Caki2 (cell line): ENCODE measurements at regions not wholly inside any gene's neighbourhood (a gene's known extent, or its start where the extent isn't known, plus 50 kb on each side); places are given as distances from the start of the nearest gene placed in this dataset.

Source experiments
- DNase-seq: peaks from one replicate; pipeline ENCODE4 v3.0.0-alpha.2; 2015; ENCODE audit warnings: low read depth
- in situ Hi-C: cut with HindIII; loops from 2 replicates; pipeline ENCODE4 v1.10.0; 2016; ENCODE audit warnings: low sequenced_read_pairs, low pct_unique_long_range_greater_than_20kb, mixed read lengths

DNA sequence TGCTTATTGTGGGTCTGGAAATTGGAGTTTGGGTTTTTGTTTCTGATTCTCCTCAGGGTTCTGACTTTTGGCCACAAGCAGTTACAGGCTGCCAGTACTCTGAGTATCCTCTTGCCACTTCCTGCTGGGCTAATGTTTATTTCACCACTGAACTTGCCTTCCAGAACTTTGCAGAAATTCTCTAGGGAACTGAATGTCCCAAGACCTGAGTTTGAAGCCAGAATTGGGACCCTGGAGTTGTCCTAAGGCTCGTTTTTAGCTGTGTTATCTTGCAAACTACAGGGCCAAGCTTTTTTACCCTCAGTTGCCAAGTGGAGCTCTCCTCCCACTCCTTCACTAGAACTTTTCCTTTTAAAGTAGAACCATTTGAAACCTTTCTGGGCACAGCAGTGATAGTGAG, 89.9 kb downstream of the FAT3 start:
- DNase-seq: no peak
- in situ Hi-C loops: no loop called here

DNA sequence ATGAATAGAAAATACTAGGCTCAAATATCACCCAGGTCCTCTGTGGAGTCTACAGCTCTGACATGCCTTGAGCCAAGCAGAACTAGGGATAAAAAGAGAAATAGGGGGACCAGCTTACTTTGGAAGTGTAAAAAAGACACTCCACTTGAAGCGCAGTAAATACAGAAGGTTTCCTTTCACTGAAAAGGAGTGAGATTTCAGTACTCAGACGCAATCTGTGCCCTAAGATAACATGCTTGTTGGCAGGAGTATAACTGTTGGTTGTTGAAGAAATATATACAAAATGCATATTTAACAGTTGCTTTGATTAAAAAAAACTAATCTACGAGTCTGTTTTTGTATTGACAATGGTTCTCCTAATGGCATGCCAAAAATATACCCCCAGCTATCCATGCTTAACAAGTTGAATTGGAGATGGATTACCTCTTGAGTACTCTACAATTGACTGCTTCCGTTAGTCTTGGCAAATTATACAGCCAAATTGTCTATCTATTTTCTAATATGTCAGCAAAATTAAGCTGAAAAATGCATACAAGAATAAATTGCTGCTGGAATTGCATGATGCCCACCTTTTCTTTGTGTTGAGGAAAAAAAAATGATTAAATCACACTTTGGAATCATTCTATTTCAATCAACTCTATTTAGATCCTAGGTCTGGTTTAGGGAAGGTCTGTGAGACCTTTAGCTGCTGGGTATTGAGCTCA, 91.6 kb downstream of the FAT3 start:
- no peak for DNase-seq
- in situ Hi-C loops: no loop called here

DNA sequence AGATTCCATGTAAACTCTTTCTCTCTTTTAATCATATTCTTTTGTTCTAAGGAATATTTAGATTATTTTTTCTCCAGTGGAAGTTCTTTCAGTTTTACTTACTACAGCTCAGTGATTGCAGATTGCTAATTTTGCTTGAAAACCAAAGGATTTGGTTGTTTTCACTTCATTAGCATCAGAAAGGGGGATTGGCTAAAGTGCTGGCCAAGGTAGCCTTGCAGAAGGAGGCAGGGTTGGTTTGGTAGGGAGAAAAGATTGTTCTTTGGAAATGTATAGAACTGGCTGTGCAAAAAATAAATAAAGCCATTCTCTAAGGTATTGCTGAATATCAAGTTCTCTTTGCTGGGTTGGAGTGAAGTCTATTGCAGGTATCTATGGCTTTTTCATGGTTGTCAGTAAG, 92.6 kb downstream of the FAT3 start:
- DNase-seq: no peak
- in situ Hi-C loops: no loop called here

DNA sequence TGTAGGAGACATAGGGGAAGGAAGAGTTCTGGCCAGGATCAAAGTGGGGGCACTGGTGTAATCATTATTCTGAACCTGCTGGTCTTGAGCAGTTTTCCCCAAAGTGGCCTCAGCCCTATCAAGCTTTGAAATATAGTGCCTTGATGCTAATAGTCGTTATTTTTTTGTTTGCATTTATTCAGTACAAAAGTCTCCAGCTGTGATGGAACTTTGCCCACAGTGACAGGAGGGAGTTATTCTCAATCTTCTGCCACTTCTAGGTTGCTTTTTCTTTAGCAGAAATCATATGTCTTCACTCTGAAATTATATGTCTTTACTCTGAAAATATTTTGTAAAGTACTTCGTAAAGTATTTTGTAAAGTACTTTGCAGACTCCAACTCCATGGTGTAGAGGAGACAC, 93.1 kb downstream of the FAT3 start:
- DNase-seq: no peak
- in situ Hi-C loops: no loop called here

DNA sequence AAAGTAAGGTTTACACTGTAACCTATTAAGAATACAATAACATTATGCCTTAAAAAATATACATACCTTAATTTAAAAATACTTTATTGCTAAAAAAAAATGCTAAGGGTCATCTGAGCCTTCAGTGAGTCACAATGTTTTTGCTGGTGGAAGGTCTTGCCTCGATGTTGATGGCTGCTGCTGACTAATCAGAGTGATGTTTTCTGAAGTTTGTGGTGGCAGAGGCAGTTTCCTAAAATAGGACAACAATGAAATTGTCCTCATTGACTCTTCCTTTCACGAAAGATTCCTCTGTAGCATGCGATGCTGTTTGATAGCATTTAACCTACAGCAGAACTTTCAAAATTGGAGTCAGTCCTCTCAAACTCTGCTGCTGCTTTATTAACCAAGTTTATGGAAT, 97.6 kb downstream of the FAT3 start:
- in situ Hi-C loops: no loop called here
- DNase-seq: no peak

DNA sequence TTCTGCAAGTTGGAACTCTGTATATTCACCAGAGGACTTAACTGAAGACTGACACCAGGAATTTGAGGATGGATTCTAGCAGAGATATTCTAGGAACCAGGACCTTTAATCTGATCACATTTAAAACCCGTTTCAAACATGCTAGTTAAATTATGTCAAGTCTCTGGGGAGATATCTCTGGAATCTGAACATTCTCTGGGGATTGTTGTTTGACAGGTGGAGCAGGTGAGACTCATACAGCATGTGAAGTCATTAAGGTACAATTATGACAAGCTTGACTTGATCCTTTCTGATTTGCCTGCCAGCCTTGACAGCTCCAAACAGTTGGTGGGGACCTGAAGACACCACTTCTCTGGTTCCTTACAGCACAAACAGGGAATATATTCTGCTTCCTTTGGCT, 100.3 kb downstream of the FAT3 start:
- no peak for DNase-seq
- in situ Hi-C loops: no loop called here

DNA sequence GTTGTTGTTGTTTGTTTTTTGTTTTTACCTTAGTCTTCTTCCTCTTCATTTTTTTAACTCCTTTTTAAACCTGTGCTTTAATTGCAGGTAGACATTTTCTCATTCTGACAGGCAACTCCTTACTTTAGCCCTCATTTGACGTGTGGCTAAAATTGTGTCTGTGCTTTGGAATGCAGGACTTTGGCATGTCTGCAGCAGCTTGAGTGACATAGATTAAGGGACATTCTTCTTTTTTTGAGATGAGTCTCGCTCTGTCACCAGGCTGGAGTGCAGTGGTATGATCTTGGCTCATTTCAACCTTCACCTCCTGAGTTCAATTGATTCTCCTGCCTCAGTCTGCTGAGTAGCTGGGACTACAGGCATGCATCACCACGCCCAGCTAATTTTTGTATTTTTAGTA, 100.8 kb downstream of the FAT3 start:
- DNase-seq: no peak
- in situ Hi-C loops: no loop called here

DNA sequence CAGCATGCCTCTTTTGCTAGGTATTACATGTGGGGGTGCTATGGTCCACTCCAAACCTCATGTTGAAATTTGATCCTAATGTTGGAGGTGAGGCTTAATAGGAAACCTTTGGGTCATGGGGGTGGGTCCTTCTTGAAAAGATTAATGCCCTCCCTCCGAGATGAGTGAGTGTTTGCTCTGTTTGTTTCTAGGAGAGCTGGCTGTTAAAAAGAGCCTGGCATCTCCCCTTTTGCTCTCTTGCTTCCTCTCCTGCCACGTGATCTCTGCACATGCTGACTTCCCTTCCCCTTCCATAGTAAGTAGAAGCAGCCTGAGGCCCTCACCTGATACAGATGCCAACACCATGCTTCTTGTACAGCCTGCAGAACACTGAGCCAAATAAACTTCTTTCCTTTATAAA, 104.5 kb downstream of the FAT3 start:
- DNase-seq: no peak
- in situ Hi-C loops: no loop called here

DNA sequence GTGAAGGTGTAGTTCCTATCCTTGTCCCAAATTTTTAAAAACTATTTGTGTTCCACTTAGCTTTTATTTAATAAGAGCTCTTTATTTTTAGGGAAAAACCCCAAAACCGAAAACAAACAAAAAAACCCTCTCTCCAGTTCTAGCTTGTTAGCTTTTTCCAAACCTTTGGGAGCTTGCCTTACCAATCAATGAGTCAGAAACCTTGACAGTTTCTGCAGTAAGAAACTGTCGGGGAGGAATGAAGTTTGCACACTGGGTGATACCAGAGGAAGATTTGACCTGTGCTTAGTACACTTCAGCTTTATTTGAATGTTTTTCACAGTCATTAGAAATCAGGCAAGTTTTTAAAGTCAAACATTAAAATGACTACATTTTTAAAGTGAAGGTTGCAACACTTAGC, 105.0 kb downstream of the FAT3 start:
- DNase-seq: no peak

DNA sequence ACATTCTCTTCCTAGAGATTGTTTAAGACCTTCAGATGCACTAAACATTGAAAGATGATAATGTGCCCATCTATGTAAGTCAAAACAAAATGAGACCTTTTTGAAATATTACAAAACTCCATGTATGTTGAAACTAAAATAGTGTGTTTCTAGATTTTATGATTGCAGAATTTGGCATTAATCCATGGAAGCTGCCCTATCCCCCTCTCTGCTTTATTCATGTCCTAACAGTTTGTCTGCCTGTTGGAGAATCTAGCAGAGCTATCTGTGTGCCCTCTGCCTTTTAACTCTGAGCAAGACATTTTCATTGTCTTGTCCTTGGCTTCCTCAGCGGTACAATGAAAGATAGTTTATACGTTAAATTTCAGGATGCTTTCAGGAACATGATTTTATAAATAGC, 105.5 kb downstream of the FAT3 start:
- in situ Hi-C loops: no loop called here
- no peak for DNase-seq

More for the DNA sequence above, 105.0 kb downstream of the FAT3 start:
- in situ Hi-C loops: no loop called here

DNA sequence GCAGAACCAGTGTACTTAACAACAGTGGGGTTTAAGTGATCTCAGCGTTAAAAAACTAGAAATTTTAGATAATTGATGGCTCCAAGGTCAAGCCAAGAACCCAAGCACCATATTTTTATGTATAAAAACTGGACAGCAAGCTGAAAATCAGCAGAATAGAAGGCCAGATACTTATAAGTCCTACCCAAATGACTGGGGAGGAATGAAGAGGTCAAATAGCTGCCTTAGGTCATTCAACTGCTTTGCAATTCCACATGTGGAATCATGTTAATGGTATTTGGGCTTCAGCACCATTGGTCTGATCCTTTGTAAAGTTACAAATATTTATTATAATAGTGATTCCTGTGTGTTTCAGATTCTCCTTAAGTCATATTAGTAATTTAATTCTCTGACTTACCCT, 108.4 kb downstream of the FAT3 start:
- in situ Hi-C loops: no loop called here
- no peak for DNase-seq

DNA sequence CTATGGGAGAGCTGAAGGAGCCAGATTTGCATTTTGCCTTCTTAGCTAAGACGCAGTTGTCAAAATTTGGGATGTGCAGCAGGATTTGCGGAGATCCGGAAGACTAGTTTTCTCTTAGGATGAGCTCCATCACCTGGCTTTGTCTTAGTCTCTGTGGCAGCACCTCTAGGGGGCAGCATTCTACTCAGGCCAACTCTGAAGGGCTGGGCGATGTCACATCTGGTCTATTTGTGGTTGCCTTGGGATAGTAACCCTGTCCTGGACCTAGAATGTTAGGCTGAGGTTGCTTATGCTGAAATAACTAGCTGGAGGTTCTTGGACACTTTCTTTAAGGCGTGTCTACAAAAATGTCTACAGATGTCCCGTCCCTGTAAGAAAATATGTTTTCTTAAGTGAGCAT, 116.2 kb downstream of the FAT3 start:
- in situ Hi-C loops: no loop called here
- DNase-seq: no peak

DNA sequence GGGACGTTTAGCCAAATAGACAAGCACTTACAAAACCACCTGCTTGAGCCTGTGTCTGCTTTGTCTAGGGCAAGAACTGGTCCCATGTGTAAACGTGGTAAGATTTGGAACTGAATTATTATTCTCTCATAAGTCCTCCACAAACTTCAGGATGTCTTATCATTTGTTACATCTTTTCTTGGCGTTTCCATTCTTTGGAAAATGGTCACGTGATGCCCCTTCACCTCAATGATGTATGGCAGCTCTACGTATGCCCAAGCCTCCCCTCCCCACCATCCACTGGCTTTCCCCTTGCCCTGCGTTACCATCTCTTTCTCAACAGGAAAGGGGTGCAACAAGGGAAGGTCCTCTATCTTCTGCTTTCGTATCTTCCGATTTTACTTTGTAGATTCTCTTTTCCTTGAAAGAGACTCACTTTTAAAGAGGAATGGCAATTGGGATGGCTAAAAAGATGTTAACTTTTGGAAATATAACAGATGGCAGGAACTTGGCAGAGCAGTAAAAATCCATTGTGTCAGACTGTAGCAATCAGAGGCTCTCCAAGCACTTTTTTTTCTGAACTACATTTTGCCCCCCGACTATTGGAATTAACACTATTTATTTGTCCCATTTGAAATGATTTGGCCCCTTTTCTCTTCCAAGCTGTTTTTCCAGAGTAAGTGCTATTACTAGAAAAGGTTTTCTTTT, 117.6 kb downstream of the FAT3 start:
- no peak for DNase-seq
- in situ Hi-C loops: no loop called here

DNA sequence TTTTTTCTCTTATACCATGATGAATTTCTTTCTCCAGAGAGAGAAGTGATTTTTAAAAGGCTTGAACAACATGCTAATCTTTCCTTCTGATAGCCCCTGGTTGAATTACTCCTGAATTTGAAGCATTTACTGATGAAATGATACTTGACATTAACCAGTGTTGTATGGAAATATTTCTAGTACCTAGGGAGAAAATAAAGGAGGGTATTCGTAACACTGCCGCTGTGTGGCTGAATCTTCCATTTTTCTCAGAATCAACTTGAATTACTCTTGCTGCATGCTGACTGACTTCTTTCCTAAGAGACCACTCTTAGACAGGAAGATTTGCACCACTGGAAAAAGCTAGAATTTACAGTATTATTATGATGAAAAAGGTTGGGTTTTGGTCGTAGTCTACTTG, 118.3 kb downstream of the FAT3 start:
- no peak for DNase-seq
- in situ Hi-C loops: no loop called here

DNA sequence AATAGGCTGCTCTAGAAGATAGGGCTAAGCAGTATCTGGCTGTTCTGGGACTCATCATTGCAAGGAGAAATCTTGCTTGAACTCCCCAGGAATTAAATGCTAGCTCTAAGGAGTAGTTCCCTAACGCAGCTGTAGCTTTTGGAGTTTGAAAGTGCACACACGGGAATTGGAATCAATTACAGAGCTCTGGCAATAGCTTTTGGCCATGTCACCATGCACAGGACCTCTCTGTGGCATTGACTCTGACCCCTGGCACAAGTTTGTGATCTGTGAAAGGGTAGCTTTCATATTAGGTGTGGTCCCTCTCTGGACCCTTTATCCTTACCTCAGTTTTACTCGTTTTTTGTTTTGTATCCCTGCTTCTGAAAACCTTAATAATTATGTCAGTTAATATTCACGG, 121.6 kb downstream of the FAT3 start:
- in situ Hi-C loops: no loop called here
- no peak for DNase-seq

DNA sequence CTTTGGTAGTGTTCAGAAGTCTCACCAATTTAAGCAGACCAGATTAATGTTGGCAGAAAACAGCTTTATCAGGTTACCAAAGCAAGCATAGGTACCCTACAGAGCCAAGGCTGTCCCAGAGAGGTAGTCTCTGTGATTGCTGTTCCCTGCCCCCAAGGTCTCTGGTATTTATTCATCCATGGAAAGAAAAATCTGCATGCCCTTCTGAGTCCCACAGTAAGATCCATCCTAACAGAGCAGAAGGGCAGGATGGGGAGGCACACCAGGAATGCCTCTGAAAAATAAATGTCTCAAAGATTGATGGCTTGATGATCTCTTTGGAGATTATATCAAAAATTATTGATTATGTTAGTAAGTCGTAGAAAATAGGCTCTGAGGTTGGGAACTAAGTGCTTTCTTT, 122.8 kb downstream of the FAT3 start:
- DNase-seq: no peak

DNA sequence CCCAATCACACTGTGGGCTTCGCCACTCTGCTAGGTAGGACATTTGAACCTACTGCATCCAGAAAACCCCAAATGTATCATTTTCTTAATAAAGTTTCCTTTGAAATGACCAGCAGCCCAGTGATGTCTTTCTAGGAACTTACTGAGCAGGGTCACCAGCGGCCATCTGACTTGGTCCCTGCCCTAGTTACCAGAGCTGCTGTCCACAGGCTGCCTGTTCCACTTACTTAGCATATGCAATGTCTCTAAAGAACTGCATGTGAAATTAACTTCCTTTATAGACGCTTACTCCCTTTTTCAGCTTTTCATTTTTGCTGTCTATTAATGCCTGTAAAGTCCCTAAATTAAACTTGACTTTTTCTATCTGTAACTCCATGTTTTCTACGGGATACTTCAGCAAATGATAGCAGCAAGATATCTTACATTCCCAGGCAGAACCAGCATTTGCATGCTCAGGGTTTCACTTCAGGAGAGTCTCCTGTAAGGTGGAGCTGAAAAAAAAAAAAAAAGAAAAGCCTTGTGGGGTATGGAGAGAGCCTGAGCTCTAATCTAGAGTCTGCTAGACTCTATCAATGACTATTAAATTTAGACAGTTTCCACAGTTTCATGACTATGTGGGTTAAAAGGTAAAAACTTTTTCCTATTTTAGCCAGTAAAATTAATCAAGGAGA, 125.0 kb downstream of the FAT3 start:
- no peak for DNase-seq
- in situ Hi-C loops: no loop called here

More for the DNA sequence above, 122.8 kb downstream of the FAT3 start:
- in situ Hi-C loops: no loop called here

DNA sequence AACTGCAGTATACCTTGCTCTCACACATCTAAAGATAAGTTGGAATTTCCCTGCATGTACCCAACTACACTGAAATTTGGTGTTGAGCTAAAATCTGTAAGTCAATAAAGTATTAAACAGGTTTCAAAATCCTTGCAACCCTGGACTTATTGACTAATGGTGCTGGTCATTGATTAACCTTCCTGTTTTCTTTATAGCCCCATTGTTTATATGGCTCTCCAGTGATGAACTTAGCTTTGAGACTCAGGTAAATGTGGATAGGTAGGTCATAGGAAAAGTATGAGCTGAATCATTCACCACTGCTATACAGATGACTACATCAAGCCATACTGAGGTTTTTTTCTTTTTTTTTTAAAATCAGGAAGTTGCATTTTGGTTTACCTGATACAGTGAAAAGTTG, 132.7 kb downstream of the FAT3 start:
- peak; percentile 57 for DNase-seq
- in situ Hi-C loops: no loop called here

DNA sequence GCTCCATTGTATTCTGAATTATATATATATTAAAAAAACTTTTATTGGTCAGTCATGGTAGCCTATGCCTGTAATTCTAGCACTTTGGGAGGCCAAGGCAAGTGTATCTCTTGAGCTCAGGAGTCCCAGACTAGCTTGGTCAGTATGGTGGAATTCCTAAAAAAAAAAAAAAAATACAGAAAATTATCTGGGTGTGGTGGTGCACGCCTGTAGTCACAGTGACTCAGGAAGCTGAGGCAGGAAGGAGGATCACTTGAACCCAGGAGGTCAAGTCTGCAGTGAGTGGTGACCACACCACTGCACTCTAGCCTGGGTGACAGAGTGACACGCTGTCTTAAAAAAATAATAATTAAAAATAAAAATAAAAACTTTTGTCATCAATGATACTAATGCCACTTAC, 133.2 kb downstream of the FAT3 start:
- in situ Hi-C loops: no loop called here
- DNase-seq: peak; percentile 32

DNA sequence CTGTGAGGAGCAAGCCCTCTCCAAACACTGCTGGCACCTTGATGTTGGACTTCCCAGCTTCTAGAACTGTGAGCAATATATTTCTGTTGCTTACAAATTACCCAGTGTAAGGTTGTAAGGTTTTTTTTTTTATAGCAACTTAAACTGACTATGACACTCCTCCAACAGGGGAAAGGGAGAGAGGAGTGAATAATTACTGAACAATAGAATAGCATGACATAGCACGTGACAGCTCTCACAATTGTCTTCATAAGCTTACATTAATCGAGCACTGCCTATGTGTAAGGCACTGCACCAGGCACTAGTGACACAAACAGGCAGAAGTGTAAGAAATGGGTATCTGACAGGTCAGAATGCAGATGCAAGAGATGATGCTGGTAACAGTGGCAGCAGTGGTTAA, 136.9 kb downstream of the FAT3 start:
- in situ Hi-C loops: no loop called here
- no peak for DNase-seq
